GM19463 (cell line): ENCODE measurements at regions not wholly inside any gene's neighbourhood (a gene's known extent, or its start where the extent isn't known, plus 50 kb on each side); places are given as distances from the start of the nearest gene placed in this dataset.
A peak's percentile ranks its signal among the peaks of the same experiment; 100 is the strongest.
"Not testable (repeated sequence)": the region's sequence is repeated elsewhere in the genome, so short reads cannot be mapped to it uniquely, and the experiment has no call there.

Source experiments
- ATAC-seq: cut with Tn5 transposase; IDR thresholded peaks from one replicate; pipeline ENCODE4 v1.9.1; 2021; ENCODE audit warnings: mild to moderate bottlenecking, moderate library complexity; ENCODE audit not compliant: unreplicated experiment

DNA sequence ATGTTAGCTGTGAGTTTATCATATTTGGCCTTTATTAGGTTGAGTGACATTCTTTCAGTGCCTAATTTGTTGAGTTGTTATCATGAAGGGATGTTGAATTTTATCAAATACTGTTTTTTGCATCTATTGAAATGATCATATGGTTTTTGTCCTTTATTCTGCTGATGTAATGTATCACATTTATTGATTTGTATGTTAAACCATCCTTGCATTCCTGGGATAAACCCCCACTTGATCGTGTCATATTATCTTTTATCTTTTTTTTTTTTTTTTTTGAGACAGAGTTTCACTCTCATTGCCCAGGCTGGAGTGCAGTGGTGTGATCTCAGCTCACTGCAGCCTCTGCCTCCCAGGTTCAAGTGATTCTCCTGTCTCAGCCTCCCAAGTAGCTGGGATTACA is 51.9 kb upstream of the MFGE8 start:
- not testable (repeated sequence) for ATAC-seq

DNA sequence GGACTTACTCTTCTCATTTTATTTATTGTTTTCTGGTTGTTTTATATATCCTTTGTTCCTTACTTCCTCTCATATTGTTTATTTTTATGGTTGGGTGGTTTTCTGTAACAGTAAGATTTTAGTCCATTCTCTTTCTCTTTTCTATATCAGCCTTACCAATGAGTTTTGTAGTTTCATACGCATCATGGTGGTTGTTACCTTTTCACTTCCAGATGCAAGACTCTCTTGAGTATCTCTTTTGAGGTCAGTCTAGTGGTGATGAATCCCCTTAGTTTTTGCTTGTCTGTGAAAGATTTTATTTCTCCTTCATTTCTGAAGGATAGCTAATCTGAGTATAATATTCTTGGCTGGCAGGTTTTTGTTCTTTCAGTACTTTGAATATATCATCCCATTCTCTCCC is 57.1 kb upstream of the MFGE8 start:
- ATAC-seq, result no peak

DNA sequence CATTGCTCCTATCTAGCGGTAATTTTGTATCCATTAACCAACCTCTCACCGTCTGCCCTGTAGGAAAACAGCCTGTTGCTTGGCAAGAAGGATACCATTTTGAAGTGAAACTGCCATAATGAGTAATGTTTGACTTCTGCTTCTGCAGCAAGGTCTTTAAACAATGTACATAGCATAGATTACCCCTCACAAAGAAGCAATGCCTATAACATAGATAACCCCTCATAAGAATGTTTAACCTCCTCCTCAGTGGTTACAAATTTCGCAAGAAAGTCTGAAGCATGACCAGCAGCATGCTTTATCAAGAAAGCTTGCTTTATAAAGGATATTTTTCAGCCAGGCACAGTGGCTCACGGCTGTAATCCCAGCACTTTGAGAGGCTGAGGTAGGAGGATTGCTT is 61.2 kb upstream of the MFGE8 start:
- ATAC-seq, result no peak

DNA sequence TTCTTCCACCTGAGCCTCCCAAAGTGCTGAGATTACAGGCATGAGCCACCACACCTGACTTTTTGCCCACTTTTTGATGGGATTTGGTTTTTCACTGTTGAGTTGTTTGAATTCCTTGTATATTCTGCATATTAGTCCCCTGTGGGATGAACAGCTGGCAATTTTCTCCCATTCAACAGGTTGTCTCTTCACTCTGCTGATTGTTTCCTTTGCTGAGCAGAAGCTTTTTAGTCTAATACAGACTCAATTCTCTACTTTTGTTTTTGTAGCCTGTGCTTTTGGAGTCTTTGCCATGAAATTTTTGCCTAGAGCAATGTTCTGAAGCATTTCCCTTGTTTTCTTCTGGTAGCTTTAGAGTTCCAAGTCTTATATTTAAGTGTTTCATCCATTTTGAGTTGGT is 62.7 kb upstream of the MFGE8 start:
- ATAC-seq, result no peak

DNA sequence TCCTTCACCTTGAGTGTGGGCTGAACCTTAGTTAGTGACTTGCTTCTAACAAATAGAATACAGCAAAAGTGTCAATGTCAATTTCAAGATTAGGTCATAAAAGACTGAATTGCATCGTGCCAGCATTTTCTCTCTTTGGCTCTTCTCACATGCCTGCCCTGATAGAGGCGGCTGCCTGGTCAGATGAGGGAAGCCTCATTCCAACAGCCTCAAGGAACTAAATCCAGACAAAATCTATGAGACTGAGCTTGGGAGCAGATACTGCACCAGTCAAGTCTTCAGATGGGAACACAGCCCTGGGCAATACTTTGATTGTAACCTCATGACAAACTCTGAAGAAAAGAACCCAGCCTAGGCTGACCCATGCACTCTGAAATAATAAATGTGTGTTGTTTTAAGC is 63.5 kb upstream of the MFGE8 start:
- no peak for ATAC-seq

DNA sequence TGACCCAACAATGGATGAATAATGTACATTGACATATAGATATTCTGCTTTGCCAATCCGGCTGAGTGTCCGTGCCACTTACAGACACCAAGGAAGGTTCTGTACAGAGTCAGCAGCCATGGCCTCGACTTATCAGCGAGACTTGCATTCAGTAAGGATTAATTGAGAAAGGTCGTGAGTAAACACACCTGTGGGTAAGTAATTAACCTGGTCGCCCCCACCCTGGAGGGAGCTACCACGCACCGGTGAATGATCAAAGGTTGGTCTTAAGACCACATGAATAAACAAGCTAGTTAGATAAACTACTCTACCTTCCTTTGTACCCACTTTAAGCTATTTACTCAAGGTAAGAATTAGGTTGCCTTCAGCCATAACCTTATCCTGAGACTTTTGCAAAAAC is 66.5 kb upstream of the MFGE8 start:
- ATAC-seq, result no peak

DNA sequence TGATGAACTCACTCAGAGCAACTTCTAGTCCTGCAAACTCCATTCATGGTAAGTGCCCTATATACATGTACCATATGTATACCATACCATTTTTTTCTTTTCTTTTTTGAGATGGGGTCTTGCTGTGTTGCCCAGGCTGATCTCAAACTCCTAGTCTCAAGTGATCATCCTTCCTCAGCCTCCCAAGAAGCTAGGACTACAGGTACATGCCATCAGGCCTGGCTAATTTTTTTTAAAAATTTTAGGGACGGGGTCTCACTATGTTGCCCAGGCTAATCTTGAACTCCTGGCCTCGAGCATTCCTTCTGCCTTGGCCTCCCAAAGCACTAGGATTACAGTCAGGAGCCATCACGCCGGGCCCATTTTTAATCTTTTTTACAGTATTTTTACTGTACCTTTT is 67.3 kb upstream of the MFGE8 start:
- ATAC-seq, result no peak

DNA sequence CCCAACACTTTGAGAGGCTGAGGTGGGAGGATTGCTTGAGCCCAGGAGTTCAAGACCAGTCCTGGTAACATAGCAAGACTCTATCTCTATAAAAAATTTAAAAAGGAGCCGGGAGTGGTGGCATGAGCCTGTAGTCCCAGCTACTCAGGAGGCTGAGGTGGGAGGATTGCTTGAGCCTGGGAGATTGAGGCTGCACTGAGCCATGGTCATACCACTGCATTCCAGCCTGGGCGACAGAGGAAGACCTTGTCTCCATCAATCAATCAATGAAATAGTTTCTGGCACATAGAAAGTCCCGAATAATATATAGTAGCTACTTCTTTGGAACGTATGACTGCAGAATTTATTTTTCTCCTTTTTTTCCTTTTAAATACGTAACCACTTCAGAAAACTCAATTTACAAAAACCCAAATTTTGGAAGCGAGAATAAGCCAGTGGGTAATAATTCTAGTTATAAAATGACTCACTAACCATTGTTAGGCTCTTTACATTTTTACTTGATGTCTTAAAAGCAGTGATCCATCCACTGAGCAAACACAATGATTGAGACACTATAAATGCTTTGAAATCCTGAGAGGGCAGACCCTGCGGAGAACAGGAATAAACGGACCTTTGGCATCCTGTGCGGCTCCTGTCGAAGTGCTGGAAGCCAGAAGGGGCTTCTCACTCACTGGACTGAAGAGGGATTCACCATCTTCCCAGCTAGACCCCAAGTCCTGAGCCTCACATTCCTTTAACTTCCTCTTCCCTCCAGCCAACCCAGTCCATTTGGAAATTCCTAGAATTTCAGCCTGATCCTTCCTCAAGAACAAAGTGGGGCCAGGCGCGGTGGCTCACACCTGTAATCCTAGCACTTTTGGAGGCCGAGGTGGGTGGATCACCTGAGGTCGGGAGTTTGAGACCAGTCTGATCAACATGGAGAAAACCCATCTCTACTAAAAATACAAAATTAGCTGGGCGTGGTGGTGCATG is 68.4 kb upstream of the MFGE8 start:
- ATAC-seq, result no peak

DNA sequence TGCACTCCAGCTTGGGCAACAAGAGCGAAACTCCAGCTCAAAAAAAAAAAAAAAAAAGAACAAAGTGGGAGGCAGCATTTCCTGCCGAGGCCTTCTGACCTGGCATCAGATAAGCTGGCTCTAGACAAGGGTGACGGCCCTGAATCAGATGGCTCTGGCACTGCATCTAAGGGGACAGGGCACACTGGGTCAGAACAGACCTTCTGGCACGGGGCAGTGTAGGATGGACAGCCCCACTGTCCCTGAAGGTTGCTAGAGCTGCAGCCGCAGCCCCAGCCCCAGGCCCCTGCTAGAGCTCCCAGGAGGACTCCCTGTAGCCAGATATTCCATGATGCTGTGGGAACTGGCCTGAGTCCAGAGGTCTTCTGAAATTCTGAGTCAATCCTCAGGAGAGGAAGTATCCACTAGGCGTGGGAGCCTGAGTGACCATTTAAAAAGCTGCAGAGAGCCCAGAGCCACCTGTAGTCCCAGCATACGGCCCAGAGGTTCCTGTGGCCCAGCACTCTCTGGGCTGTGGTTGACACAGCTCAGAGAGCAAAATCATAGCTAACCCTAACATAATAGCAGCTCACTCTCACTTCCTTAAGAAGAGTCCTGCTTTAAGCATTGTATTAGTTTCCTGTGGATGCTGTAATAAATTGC is 69.2 kb upstream of the MFGE8 start:
- peak; percentile 96 for ATAC-seq

DNA sequence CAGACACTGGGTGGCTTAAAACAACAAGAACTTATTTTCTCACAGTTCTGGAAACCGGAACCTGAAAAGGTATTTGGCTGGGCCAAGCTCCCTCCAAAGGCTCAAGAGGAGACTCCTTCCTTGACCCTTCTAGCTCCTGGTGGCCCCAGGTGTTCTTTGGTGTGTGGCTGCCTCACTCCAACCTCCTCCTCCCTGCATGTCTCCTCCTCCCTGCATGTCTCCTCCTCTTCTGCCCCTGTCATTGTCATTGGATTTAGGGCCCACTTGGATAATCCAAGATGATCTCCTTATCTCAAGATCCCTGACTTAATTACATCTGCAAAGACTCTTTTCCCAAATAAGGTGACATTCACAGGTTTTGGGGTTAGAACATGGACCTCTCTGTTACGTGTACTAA is 69.8 kb upstream of the MFGE8 start:
- ATAC-seq, result no peak

DNA sequence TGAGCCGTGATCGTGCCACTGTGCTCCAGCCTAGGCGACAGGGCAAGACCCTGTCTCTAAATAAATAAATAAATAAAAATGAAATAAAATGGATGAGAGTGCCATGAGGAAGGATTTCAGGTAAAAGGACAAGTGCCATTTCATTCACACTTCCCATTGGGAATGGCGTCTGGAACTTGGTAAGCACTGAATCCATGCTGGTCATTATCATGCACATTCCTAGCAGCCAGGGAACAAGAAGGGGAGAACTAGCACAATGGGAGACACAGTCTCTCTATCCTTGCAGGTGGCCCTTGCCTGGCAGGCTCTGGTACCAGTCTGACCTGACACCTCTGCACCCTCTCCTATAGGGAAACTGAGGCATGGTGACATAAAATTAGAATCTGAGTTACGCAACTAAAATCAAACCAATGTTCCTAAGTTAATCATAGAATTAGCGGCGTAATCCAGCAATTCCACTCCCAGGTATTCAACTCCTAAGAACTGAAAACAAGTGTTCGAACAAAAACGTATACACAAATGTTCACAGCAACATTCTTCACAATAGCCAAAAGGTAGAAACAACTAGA is 70.8 kb upstream of the MFGE8 start:
- ATAC-seq, result no peak

DNA sequence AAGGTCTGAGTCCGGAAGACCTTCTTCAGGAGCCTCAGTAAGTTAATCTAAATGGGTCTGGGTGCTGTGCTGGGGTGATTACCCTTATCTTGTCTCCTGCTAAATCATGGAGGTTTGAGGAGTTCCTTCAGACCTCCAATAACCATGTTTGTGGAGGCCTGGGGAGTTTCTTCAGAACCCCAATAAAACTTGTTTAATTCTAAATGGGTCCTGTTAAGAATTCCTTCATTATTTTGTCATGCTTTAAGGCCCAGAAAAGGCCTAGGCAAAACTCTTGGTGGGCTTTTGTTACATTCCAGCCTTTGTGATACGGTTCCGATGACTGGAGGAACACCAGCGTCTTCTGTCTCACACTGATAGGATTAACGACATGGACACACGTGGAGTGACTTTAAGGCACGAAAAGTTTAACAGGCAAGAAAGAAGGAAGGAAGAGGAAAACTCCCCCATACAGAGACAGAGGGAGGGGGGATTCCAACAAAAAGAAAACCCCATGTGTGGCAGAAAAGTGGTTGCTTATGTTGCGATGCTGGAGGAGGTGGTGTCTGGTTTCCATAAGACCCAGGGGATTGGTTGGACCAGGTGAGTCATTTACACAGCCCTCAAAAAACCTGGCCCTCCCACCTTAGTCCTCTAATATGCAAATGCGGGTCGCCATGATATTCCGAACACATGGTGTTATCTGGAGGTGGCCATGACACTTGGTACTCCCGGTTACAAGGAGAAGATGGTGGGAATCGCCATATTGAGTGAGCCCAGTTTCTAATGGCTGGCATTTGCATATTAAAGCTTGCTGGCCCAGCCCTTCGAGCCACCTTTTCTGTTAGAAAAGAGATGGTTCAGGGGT is 72.6 kb upstream of the MFGE8 start:
- ATAC-seq, result no peak

DNA sequence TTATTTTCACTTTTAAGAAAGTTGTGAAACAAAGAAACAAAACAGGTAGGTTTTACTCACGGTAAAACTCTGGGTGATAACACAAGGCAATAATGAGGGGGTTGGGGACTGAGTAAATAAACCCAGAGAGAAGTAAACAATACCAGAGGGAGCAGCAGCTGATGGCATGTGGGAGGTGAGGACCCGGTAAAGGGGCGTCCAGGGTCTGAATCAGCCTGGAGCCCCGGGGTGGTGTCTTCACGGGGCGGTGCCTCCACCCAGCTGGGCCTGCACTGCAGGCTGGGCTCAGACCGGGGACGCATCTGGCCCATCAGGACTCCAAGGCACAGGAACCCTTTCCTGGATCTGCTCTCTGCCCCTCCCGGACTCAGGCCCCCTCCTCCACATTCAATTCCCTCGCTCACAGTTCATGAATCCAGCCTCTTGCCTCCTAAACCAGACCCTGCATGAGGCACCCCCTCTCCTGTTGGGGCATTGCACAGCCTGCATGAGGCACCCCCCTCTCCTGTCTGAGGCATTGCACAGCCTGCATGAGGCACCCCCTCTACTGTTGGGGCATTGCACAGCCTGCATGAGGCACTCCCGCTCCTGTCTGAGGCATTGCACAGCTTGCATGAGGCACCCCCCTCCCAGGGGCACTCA is 73.9 kb upstream of the MFGE8 start:
- no peak for ATAC-seq

DNA sequence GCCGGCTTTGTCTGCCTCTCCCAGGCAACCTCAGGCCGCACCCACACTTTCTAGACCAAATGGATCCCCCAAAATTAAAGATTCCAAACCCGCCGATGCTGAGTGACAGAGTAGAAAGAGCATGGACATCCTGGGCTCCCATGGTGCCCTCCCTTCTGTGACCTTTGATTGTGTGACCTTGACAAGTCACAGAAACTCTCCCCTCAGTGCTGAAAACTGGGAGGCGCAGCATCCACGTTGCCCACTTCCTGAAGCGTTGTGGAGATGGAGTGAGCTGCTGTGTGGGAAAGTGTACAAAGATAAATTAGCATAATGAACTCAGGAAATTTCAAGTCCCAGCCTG is 74.4 kb upstream of the MFGE8 start:
- ATAC-seq, result no peak

DNA sequence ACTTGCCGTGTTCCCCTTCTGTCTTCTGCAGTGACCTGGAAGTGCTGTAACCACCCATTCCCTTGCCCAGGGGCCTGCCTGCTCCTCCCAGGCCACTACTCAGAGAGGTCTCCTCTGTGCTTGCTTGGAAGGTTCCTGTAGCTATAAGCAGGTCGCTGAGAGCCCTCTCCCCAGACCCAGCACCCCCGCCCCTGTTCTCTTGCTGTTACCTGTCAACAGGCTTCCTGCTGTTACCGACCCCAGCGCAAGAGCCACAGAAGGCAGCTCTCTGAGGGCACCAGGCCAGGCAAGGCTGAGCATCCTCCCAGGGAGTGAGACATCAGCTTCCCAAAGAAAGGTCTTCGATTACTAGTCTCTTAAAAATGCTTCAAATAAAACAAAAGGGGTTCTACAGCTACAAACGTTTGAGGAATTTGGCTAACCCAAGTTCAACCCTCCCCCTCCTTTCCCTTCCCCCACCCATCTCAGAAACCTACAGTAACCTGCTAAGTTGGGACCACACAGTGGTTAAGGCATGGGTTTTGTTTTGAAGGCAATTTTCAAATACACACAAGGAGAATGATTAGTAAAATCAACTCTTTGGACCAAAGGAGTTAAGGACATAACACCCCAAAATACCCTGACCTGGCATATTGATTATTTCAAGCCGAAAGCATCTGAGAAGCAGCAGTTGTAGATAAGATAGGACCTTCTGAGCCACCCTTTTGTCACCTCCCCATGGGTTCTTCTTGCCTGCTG is 74.9 kb upstream of the MFGE8 start:
- no peak for ATAC-seq

DNA sequence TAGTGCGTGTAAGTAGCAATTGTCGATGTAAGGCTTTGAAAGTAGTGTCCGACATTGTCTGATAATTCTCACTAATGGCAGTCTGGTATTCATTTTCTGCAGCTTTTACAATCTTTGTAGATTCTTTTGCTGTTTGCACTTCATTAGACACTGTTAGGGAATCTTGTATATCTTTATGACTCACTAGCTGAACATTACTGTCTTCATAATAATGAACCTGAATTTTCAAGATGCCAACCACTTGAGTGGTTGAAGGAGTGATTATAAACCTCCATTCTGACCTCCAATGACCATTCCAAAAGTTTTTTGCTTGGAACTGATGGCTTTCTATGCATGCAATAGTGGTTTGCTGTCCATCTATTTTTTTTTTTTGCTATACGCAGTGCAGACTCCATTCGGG is 76.4 kb upstream of the MFGE8 start:
- no peak for ATAC-seq

DNA sequence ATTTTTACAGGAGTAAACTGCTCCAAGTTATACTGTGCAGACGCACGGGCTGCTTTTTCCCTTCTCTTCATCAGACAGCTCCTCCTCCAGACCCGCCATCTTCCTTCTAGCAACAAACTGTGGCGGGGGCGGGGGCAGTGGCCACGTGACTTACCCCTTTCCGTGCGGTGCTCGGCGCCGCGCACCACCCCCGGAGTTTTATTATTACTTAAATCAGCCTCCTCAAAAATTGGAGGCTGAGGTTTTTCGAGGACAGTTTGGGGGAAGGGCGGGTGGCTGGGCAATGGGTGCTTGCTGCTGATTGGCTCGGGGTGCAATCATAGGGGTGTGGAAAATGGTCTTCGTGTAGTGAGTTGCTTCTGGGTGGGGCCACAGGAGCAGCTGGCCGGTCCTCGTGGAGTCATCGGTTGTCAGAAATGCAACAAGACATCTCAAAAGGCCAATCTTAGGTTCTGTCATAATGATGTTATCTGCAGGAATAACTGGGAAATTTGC is 77.1 kb upstream of the MFGE8 start:
- ATAC-seq, result no peak

DNA sequence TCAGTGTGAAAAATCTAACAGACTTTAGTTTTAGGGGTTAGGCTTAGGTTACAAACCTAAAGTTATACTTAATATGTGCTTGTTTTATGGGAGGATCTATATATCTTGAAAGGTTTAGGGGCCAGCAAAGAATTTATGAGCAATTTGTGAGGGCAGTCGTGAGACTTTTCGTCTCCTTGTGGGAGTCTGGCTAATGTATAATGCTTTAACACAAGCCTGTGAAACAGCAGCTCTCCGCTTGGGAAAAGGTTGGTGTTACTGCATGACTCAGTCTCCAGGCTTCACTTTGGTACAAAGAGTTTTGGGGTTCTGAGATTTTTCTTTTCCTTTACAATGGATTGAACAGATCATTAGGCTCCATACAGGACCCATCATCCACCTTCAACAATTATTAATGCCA is 79.0 kb upstream of the MFGE8 start:
- ATAC-seq, result no peak

DNA sequence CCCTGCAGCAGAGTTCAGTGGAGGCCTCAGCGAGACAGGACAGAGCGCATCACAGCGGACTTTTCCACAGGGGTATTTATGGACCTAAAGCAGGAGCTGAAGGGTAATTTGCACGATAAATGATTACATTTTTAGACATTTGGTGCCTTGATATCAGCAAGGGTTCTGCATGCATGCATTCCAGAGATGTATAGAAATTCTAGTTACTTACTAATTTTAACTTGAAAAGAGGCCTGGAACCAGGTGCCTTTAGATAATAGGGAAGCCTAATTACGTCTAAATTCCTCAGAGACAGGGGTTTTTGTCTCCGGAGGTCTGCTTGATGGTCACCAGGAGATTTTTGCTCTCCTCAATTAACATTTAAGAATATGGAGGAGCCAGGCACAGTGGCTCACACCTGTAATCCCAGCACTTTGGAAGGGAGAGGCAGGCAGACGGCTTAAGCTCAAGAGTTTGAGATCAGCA is 79.8 kb upstream of the MFGE8 start:
- ATAC-seq, result no peak

DNA sequence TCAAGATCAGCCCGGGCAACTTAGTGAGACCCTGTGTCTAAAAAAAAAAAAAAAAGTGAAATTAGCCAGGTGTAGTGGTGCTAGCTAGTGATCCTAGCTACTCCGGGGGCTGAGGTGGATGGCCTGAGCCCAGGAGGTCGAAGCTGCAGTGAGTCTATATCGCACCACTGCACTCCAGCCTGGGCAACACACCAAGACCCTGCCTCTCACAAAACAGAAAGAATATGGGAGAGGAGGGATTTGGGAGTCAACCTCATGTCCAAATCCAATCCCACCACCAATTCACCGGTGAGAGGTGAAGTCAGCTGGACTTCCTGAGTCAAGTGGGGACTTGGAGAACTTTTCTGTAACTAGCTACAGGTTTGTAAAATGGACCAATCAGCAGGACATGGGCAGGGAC is 80.5 kb upstream of the MFGE8 start:
- no peak for ATAC-seq
